Right lobe of liver (tissue), 4 donors: ENCODE measurements at regions not wholly inside any gene's neighbourhood (a gene's known extent, or its start where the extent isn't known, plus 50 kb on each side); places are given as distances from the start of the nearest gene placed in this dataset.

Experiments used
- POLR2A ChIP-seq: fragments of 450-650 bp; IDR thresholded peaks from one replicate; pipeline ENCODE4 v1.6.1; 2017; ENCODE audit warnings: antibody characterized with exemption, mild to moderate bottlenecking
- TF ChIP-seq, protein P1 (sequence below), 4 donors: fragments of 200-600 bp in 3 of 4; fragments of 450-650 bp in 1 of 4; IDR thresholded peaks; one replicate each; pipeline versions ENCODE4 v1.5.1 to v1.8.0; 2016 to 2022; ENCODE audit warnings: antibody characterized with exemption in 4 of 4, mild to moderate bottlenecking in 2 of 4
- donor health status: DM: no; HTN: no; CAD: no.
- donor health status: DM: no; HTN: no; CAD: no.
- donor health status: DM: no; HTN: yes; CAD: no.

DNA sequence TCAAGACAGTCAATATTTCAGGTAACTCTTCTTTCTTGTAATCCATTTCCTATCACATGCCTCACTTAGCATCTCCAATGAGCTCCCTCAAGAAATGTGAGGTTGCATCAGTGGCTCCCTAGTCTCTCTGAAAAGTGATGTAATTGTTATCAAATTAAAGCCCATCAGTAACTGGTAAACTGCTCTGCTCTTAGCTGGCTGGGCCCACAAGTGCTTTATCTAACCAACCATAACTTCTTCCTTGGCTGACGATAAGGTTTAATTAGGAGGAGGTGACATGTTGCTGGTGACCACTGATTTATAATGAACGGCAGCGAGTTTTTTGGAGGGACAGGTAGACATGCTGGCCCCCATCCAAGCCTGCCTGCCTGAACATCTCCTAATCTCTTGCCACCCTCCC lies 79.6 kb downstream of the RTP4 start:
- no peak for TF ChIP-seq POLR2A
- TF ChIP-seq, protein P1, sequence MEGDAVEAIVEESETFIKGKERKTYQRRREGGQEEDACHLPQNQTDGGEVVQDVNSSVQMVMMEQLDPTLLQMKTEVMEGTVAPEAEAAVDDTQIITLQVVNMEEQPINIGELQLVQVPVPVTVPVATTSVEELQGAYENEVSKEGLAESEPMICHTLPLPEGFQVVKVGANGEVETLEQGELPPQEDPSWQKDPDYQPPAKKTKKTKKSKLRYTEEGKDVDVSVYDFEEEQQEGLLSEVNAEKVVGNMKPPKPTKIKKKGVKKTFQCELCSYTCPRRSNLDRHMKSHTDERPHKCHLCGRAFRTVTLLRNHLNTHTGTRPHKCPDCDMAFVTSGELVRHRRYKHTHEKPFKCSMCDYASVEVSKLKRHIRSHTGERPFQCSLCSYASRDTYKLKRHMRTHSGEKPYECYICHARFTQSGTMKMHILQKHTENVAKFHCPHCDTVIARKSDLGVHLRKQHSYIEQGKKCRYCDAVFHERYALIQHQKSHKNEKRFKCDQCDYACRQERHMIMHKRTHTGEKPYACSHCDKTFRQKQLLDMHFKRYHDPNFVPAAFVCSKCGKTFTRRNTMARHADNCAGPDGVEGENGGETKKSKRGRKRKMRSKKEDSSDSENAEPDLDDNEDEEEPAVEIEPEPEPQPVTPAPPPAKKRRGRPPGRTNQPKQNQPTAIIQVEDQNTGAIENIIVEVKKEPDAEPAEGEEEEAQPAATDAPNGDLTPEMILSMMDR (IDR thresholded peaks at IDR 0.05) = no peak
